Stimulated activated naive CD8-positive, alpha-beta T cell treated with anti-CD3 and anti-CD28 coated beads, Interleukin-15, Interleukin-2, amounts not matched to agents 100 U/mL and 50 U/mL, for 24 hours (primary cell): ENCODE measurements at regions not wholly inside any gene's neighbourhood (a gene's known extent, or its start where the extent isn't known, plus 50 kb on each side); places are given as distances from the start of the nearest gene placed in this dataset.
"Not testable (repeated sequence)": the region's sequence is repeated elsewhere in the genome, so short reads cannot be mapped to it uniquely, and the experiment has no call there.

Experiments used
- ATAC-seq: fragments of 150-1000 bp; cut with Tn5 transposase; one replicate; pipeline ENCODE4 v1.10.0; 2021
- DNase-seq: peaks from one replicate; pipeline ENCODE4 v3.0.0; 2021

DNA sequence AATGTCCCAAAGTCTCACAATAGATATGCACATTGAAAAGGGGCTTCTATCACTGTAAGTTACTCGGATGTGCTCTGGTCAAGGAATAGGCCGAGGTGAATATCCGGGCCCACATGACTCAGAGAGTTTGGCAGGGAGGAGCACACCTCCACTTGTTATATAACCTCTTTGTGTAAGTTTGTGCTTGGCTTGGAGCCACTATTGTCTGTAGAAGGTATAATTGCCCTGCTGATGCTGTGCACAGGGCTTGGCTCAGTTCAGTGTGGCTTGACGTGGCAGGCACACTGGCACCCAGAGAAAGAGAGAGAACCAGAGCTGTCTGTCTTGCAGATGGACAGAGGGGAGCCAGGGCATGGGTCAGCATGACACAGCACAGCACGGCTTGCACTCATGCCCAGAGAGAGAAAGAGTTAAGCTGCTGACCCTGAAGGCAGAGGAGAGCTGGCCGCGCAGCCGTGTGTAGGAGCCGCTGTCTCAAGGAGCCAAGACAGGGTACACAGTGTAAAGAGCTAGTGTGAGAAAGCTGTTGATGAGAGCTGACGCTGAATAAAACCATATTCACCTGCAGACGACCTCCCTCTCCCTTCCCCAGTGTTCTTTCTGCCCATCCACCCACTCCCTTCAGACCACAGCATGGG lies 482.5 kb downstream of the C6orf118 start:
- no peak for DNase-seq
- no peak for ATAC-seq

DNA sequence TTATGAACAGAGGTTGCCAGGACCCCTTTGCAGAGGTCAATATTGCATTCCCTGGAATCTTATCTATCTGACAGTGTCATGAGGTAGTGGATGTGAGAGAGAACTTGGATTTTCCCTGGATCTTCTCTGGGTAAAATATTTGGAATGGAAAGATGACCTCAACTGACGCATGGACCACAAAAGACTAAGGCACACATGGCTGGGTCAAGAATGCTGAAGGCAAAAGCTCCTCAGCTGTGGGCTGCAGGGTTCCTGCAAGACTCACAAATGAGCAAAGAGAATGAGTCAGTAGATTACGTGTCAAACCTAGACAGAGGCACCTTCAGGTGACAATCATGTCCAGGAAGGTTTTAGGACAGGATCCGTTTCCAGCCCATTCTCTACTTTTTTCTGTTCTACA lies 484.0 kb downstream of the C6orf118 start:
- no peak for DNase-seq
- ATAC-seq, result no peak

DNA sequence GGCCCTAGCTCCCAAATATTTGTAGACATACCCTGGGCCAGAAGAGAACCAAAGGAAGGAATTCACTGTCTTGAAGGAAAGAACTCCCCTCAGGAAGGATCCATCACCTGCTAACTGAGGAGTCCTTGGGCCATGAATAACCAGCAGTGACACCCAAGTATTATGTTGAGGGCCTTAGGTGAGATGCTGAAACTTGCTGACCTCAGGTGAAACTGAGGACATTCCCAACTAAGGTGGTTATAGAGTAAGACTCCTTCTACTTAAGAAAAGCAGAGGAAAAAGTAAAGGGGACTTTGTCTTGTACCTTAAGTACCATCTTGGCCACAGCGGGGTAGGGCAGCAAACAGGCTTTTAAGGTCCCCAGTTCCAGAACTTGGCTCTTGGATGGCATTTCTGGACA lies 491.7 kb downstream of the C6orf118 start:
- no peak for ATAC-seq
- DNase-seq, result no peak

DNA sequence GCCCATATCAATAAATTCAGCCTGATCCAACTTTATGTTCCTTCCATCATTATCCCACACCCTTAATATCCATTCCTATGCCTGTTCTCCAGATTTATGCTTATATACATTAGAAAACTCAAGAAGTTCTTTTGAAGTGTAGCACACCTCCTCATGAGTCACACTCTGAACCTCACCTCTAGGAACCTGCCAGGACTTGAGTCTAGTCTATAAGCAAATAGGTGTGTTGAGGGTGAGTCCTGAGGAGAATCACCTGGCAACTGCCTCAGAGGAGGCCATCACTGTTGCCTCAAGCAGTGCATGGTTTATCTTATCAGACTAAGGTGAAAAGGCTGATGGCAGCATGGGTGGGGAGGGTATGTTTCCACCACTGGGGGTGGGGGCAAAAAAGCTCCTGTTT lies 496.7 kb downstream of the C6orf118 start:
- no peak for ATAC-seq
- DNase-seq, result no peak

DNA sequence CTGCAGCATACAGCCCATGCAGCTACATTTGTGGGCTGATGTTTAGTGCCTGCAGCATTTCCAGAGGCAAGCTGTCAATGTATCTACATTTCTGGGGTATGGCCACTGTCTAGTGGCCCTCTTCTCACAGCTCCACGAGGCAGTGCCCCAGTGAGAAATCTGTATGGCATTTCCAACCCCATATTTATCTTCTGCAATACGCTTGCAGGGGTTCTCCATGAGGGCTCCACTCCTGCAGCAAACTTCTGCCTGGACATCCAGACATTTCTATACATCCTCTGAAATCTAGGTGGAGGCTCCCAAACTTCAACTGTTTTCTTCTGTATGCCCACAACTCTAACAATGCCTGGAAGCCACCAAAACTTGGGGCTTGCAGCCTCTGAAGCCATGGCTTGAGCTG lies 502.3 kb downstream of the C6orf118 start:
- no peak for DNase-seq
- ATAC-seq, result no peak

DNA sequence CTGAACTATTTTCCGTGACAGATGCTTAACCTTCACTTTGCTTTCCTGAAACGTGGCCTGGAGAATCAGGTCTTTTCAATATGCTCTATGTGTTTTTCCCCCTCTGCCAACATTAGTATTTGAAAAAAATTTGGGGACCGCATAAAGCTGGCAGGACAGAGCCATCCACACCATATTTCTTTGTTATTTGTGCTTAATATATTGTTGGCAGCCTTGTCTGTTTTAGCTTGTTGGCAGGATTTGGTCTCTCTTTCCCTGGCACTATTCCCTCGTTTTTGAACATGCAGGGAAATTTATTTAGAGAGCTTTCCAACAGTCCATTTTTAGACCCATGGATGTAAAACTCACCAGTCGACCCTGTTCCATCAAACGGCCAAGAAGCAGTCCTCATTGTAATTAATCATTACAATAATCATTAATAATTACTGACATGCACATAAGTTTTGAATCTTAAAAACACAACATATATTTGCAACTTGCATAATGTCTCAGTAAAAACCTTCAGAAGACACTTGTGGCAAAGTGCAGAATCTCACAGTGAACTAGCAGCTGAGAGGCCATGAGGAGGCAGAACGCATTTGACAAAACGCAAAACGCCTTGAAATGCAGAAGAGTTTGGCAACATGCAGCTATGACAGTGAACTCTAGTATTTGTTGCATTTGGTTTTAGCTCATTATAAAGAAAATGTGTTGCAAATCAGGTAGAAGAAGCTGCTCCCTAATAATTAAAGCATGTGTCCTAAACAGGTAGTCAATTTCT lies 514.2 kb downstream of the C6orf118 start:
- no peak for DNase-seq
- no peak for ATAC-seq

DNA sequence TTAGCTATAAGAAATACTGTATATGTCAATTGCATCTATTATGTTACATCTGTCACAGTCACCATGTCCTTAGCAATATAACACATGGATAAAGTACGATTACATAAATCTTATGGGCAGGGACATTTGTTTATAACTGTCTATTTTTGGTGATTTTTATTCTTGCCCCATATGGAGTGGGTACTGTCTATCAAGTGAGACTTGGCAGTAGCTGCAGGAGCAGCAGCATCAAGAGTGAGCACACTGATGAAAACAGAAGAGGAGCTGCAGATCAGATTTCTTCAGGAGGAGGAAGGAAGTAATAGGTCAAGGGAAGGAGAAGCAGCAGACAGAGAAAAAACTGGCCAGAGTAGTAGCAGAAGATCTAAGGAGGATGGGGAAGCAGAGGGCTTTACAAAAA lies 516.7 kb downstream of the C6orf118 start:
- no peak for DNase-seq
- ATAC-seq, result no peak

DNA sequence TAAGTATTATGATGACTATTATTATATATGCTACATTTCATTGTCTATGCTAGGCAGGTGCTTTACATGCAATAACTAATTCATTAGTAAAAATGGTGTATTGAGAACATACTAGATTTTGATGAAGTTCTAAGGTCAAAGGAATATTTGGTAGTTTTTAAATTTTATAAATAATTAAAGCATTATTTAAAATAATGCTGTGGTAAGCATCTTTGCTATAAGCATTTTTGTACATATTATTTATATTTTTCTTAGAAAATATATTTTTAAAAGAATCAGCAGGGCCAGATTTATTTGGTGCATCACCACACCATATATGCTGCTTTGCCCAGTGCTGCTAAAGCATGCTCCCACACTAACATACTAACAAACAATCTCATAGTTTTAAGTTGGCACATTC lies 517.9 kb downstream of the C6orf118 start:
- ATAC-seq, result no peak
- DNase-seq, result no peak

DNA sequence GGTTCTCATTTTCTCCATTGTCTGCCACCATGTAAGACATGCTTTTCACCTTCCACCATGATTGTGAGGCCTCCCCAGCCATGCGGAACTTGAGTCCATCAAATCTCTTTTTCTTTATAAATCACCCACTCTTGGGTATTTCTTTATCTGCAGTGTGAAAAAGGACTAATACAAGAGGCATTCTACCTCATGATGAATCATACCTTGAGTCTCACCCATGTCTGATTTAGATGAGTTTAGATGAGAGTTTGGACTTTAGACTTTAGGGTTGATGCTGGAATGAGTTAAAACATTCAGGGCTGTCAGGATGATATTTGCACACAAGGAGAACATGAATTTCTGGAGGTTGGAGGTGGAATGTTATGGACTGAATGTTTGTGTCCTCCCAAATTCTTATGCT lies 545.6 kb downstream of the C6orf118 start:
- DNase-seq (no peak), ATAC-seq (no peak)

DNA sequence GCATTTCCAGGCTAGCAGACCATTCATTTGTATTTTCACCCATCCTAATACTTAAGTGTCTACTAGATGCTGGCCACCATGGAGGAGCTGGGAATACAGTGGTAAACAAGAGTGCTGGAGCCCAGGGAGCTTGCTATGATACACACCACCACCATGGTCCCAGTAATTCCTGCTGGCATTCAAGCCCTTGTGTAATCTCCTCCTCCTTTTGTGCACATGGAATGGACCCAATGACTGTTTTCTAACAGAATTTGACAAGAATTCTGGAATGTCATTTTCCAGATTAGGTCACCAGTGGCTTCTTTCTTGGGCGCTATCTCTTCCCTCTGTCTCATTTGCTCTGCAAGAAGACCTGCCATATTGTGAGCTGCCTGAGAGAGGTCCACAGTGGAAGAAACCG lies 552.0 kb downstream of the C6orf118 start:
- ATAC-seq, result no peak
- DNase-seq, result no peak

DNA sequence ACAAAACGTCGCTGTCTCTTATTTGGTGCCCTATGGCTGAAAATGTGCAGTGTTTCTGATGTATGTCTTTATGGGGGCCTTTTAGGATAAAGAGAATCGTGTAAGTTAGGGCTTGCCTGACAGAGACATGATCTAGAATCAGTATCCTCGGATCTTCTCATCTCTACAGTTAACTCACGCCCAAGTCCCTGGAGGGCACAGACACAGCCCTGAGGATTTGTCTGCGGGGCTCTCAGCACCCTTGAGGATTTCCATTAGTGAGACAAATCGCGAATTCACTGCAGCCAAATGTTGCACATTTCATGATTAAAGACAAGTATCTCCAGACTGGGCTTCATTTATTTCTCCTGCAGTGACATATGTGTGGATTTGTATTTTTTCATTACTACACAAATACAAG lies 552.7 kb downstream of the C6orf118 start:
- no peak for ATAC-seq
- no peak for DNase-seq

DNA sequence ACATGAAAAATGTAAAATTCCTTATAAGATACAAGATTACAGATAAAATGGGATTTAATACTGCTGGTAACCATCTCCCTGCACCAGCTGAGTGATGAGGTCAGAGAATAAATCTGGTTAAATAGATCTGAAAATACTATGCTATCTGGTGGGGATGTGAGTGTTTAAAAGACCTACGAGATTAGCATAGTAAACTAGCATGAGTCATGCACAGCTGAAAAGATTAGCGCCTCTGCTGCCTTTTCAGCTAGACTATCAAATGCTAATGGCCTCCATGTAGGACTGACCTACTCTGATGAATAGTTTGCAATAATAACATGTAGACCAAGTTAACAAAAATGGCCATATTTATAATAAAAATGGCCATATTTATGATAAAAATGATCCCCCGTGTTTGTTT lies 553.3 kb downstream of the C6orf118 start:
- ATAC-seq, result no peak
- no peak for DNase-seq

DNA sequence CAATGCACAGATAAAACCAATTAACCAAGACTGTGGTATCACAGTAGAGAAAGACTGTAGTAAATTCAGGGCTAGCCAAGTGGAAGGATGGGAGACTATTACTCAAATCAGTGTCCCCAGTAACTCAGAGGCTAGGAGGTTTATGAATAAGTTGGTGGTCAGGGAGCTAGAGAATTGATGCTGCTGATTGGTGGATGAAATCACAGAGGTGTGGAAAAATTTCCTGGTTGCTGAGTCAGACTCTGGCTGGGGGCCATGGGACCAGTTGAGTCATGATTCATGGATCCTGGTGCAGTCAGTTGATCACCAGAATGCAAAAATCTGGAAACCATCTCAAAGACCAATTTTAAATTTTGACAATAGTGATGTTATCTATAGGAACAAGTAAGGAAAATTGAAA lies 555.9 kb downstream of the C6orf118 start:
- no peak for DNase-seq
- ATAC-seq, result no peak

DNA sequence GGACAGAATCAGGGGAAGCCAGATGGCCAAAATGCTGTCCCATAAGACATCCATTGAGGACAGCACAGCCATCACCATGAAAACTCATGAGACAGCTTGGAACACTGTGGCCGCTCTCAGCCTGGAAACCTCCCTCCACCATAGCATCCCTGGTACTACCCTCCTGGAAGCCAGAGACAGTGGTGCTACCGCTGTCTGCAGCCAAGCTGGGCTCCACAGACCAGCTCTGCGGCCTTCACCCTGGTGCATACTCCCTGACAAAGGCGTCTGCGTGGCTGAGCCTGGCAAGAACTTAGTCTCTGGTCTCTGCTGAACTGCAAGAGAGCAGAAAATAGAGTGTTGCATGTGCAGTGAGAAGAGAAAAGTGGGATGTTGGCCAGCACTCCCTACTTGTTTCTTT lies 558.0 kb downstream of the C6orf118 start:
- DNase-seq (no peak), ATAC-seq (no peak)

DNA sequence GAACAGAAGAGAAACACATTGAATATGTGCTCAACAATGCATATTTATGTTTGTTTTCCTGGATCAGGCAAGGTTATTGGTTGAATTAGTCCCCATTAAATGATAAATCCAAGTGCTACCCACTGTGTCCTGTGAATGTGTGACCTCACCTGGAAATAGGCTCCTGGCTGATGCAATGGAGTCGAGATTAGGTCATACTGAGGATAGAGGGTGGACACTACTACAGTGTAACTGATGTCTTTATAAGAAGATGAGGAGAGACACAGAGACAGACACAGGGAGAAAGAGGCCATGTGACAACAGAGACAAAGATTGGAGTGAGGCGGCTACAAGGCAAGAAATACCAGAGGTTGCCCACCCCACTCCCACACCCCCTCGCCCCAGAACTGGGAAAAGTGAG lies 559.3 kb downstream of the C6orf118 start:
- DNase-seq (no peak), ATAC-seq (no peak)

DNA sequence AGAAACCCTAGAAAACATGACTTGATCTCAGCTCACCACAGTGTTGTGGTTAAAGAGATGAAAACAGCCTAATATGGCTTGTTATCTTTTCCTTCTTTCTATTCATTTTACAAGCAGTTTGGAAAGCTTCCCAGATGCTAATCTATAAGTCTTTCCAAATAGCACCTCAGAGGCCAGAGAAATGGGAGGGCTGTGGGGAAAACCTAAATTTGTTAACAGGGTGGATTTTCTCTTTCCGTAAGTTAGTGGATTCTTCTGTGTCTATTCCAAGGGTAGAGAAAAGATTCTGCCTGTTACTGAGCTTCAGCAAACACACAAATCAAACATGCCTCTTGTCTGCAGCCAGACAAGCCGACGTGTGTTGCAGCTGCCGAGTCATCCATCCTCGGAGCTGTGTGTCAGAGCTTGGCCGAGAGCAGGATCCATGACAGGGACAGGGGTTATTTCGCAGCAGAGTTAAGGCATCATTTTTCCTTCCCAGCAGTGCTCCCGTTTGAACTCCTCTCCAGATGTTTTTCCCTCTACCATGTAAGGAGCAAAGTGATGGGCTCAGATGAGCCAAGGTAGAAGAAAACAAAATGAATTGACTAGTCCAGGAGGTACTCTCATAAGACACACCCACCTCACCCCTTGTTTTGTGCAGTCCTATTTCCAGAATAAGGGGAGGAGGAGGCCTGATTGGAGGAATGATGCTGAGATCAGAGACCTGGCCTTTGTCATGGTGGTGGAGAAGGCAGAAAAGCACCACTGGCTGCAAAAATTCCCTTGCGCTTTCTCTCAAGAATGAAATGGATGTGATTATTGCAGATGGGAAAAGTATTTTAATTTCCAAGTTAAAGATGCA lies 560.0 kb downstream of the C6orf118 start:
- DNase-seq (no peak), ATAC-seq (no peak)

DNA sequence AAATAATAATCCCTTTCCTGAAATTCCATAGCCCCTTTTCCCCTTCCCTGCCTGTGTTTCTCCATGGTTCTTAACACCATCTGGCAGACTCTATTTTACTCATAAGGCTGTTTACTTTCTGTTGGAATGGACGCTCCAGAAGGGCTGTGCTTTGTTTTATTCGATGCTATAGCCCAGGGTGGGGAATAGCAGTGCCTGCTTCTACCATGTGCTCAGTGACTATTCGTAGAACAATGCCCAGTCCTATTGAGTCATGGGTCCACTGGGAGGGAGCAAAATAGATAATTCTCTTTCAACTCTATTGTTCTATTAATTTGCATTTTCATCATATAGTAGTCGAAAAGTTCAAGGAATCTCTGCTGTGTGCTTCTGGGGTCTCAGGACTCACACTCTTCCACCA lies 565.1 kb downstream of the C6orf118 start:
- ATAC-seq, result no peak

DNA sequence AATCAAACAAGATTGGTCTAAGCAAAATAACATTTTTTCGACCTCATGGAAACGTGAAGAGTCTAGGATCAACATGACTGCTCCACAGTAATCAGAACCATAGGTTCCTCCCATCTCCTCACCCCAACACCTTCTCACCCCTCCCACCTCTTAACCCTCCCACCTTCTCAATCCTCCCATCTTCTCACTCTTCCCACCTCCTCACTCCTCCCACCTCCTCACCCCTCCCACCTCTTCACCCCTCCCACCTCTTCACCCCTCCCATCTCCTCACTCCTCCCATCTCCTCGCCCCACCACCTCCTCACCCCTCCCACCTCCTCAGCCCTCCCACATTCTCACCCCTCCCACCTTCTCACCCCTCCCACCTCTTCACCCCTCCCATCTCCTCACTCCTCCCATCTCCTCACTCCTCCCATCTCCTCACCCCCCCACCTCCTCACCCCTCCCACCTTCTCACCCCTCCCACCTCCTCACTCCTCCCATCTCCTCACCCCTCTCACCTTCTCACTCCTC lies 567.4 kb downstream of the C6orf118 start:
- ATAC-seq, result no peak
- no peak for DNase-seq

More for the DNA sequence above, 565.1 kb downstream of the C6orf118 start:
- no peak for DNase-seq

DNA sequence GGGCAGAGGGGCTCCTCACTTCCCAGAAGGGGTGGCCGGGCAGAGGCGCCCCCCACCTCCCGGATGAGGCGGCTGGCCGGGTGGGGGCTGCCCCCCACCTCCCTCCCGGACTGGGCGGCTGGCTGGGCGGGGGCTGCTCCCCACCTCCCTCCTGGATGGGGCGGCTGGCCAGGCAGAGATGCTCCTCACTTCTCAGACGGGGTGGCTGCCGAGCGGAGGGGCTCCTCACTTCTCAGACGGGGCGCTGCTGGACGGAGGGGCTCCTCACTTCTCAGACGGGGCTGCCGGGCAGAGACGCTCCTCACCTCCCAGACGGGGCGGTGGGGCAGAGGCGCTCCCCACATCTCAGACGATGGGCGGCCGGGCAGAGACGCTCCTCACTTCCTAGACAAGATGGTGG lies 573.3 kb downstream of the C6orf118 start:
- not testable (repeated sequence) for DNase-seq, ATAC-seq

DNA sequence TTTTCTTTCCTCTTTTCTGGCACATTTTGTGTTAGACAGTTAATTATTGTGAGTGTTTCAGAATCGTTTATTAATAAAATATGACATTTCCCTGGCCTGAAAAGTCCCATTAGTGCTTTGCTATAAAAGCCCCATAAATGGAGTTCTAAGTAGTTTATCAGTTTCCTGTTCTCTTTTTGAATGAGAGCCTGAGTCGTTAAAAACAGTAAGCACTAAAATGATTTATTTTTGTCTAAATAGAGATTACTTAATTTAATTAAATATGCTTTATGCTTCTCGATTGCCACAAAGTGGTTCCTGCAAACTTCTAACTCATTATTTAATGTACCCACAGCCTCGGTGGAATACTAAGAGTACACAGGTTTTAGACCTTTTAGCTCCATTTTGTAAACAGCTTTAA lies 577.9 kb downstream of the C6orf118 start:
- no peak for DNase-seq
- no peak for ATAC-seq

DNA sequence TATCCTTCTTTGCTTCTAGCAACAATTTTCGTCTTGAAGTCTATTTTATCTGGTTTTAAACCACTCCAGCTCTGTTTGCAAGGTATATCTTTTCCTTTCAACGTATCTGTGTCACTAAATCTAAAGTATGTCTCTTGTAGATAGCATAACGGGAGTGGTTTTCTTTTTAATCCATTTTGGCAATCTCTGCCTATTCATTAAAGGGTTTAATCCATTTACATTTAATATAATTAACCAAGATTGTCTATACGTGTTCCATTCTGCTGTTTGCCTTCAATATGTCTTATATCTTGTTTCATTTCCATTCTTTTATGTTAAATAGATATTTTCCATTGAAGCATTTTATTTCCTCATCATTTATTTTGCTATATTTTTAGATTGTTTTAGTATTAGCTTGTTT lies 587.9 kb downstream of the C6orf118 start:
- DNase-seq, result no peak
- no peak for ATAC-seq

DNA sequence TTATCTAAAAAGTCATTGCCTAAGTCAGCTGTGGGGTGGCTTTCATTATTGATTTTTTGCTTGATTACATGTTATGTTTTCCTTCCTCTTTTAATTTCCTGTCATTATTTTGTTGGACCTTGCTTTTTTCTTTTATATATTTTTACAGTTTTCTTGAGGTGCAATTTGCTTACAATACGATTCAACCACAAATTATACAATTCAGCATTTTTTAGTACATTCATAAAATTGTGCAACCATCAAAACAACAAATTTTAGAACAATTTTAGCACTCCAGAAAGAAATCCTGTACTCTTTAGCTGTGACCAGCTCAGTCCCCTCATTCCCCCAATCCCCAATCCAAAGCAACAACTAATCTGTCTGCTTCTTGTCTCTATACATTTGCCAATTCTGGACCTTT lies 608.9 kb downstream of the C6orf118 start:
- DNase-seq, result no peak
- no peak for ATAC-seq

DNA sequence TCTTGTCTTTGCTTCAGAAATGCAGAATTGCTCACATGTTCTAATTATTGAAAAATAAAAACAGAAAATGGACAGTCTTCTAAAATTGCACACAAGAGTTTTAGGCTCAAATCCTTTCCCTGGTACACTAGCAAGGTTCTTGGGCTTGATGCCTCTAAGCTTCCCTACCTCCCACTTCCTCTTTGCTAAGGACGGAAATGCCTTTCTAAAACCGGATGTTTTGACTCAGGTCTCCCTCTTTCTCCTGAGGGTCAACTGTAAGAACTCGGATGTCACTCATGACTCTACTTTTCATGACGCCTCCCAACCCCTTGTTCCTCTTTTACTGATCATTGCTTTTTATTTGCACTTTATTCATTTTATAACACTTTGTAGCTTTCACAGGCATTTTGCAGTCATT lies 613.5 kb downstream of the C6orf118 start:
- ATAC-seq (no peak), DNase-seq (no peak)
